Trophoblast cell (in vitro differentiated cells and primary cell): ENCODE measurements at regions not wholly inside any gene's neighbourhood (a gene's known extent, or its start where the extent isn't known, plus 50 kb on each side); places are given as distances from the start of the nearest gene placed in this dataset.

ENCODE experiments used
- DNase-seq, 2 donors: peaks; one replicate each; pipeline ENCODE4 v3.0.0-alpha.2; 2016
- H2AFZ ChIP-seq: 2 replicates; pipeline ENCODE4 v1.6.1; 2013; ENCODE audit warnings: low read length, moderate library complexity, mild to moderate bottlenecking; ENCODE audit not compliant: insufficient read depth, poor library complexity
- H2AK5ac ChIP-seq: 2 replicates; pipeline ENCODE4 v1.6.1; 2013; ENCODE audit warnings: mild to moderate bottlenecking, low read length
- H2BK120ac ChIP-seq: 2 replicates; pipeline ENCODE4 v1.6.1; 2013; ENCODE audit warnings: low read length, mild to moderate bottlenecking, moderate library complexity; ENCODE audit not compliant: insufficient read depth, poor library complexity
- H2BK12ac ChIP-seq: 2 replicates; pipeline ENCODE4 v1.6.1; 2013; ENCODE audit warnings: mild to moderate bottlenecking, low read length, moderate library complexity
- H2BK5ac ChIP-seq: 2 replicates; pipeline ENCODE4 v1.6.1; 2013; ENCODE audit warnings: low read length, low read depth, moderate library complexity, mild to moderate bottlenecking; ENCODE audit not compliant: poor library complexity
- H3K14ac ChIP-seq: 2 replicates; pipeline ENCODE4 v1.6.1; 2013; ENCODE audit warnings: mild to moderate bottlenecking, low read length
- H3K18ac ChIP-seq: 2 replicates; pipeline ENCODE4 v1.6.1; 2013; ENCODE audit warnings: mild to moderate bottlenecking, low read length
- H3K23ac ChIP-seq: 2 replicates; pipeline ENCODE4 v1.6.1; 2013; ENCODE audit warnings: low read length
- H3K27ac ChIP-seq: 2 replicates; pipeline ENCODE4 v1.5.1; 2013; ENCODE audit warnings: low read depth, mild to moderate bottlenecking, inconsistent platforms, low read length, moderate library complexity
- H3K27me3 ChIP-seq: 2 replicates; pipeline ENCODE4 v1.6.1; 2013; ENCODE audit warnings: inconsistent platforms, mild to moderate bottlenecking, low read length, moderate library complexity; ENCODE audit not compliant: insufficient read depth
- H3K36me3 ChIP-seq, 2 experiments: 1 replicate in 1 of 2; 2 replicates in 1 of 2; pipeline ENCODE4 v1.6.1; 2013; ENCODE audit warnings: low read length in 2 of 2, mild to moderate bottlenecking in 2 of 2, moderate library complexity in 1 of 2; ENCODE audit not compliant: insufficient read depth in 2 of 2, control insufficient read depth in 1 of 2
- H3K4ac ChIP-seq: 2 replicates; pipeline ENCODE4 v1.6.1; 2013; ENCODE audit warnings: low read depth, mild to moderate bottlenecking, low read length, moderate library complexity
- H3K4me1 ChIP-seq, 2 experiments: 1 replicate in 1 of 2; 2 replicates in 1 of 2; pipeline ENCODE4 v1.6.1; 2013; ENCODE audit warnings: low read length in 2 of 2, mild to moderate bottlenecking in 2 of 2, moderate library complexity in 1 of 2; ENCODE audit not compliant: insufficient read depth in 2 of 2, control insufficient read depth in 1 of 2
- H3K4me2 ChIP-seq: 2 replicates; pipeline ENCODE4 v1.6.1; 2013; ENCODE audit warnings: inconsistent platforms, mild to moderate bottlenecking, low read length, moderate library complexity
- H3K4me3 ChIP-seq: 2 replicates; pipeline ENCODE4 v1.5.1; 2013; ENCODE audit warnings: mild to moderate bottlenecking, low read depth, low read length, inconsistent platforms
- H3K79me1 ChIP-seq: one replicate; pipeline ENCODE4 v1.6.1; 2013; ENCODE audit warnings: low read length
- H3K79me2 ChIP-seq: 2 replicates; pipeline ENCODE4 v1.6.1; 2013; ENCODE audit warnings: low read length, mild to moderate bottlenecking; ENCODE audit not compliant: control insufficient read depth, insufficient read depth, poor library complexity
- H3K9ac ChIP-seq: 2 replicates; pipeline ENCODE4 v1.6.1; 2013; ENCODE audit warnings: mild to moderate bottlenecking, low read length
- H3K9me3 ChIP-seq: 2 replicates; pipeline ENCODE4 v1.6.1; 2013; ENCODE audit warnings: low read depth, mild to moderate bottlenecking, control low read depth, inconsistent platforms, low read length; ENCODE audit not compliant: insufficient read depth
- H4K12ac ChIP-seq: 2 replicates; pipeline ENCODE4 v1.6.1; 2013; ENCODE audit warnings: low read depth, mild to moderate bottlenecking, low read length, moderate library complexity
- H4K8ac ChIP-seq: 2 replicates; pipeline ENCODE4 v1.6.1; 2013; ENCODE audit warnings: low read depth, mild to moderate bottlenecking, low read length, moderate library complexity
- H4K91ac ChIP-seq: one replicate; pipeline ENCODE4 v1.6.1; 2013; ENCODE audit warnings: low read depth, mild to moderate bottlenecking, low read length, moderate library complexity
- whole genome bisulfite sequencing: extraction: QIAGEN DNeasy Blood & Tissue Kit; methylation state at CpG from one replicate; pipeline ENCODE4 v1.1.7; 2013; ENCODE audit warnings: missing lambda C conversion rate; ENCODE audit not compliant: insufficient read length, insufficient coverage; ENCODE audit errors: extremely low coverage; 5-methylcytosine and 5-hydroxymethylcytosine counted together

DNA sequence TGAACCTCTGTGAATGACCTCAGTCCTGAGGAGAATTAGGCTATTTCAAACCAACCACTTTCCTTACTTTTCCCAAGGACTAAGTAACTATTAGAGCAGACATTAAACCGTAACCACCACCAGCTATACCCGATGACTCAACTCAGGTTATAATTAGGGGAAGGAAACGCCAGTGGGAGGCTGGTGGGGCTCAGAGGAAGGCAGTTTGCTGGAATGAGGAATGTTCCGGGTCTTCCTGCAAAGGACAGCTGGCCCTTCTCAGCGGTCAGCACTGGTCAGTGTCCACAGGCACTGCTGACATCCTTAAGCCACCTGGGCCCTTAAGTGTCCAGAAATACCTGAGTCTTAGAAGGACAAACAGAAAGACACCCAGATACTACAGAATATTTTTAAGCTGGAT lies 515.2 kb downstream of the MAFB start:
- WGBS: no CpG with 5 or more reads among the region's 5 CpGs
- Histone ChIP-seq H2BK5ac (no peak overlapping the region), H3K14ac (no peak overlapping the region), H4K12ac (no peak overlapping the region), H2BK12ac (no peak overlapping the region), H2AK5ac (no peak overlapping the region), H3K79me2 (no peaks in the 10 kb centered on the region), H3K4ac (no peak overlapping the region), H3K4me3 (no peak overlapping the region), H3K27me3 (no peaks in the 10 kb centered on the region), H3K18ac (no peak overlapping the region), H3K27ac (no peak overlapping the region), H3K4me2 (no peak overlapping the region), H3K9ac (no peak overlapping the region), H3K4me1 (no peaks in the 10 kb centered on the region), H4K8ac (no peak overlapping the region), H3K9me3 (no peaks in the 10 kb centered on the region), H3K36me3 (no peaks in the 10 kb centered on the region), H2BK120ac (no peak overlapping the region), H3K23ac (no peak overlapping the region), H4K91ac (no peak overlapping the region), H2AFZ (no peak overlapping the region), H3K79me1 (no peaks in the 10 kb centered on the region)
- DNase-seq: no peak

DNA sequence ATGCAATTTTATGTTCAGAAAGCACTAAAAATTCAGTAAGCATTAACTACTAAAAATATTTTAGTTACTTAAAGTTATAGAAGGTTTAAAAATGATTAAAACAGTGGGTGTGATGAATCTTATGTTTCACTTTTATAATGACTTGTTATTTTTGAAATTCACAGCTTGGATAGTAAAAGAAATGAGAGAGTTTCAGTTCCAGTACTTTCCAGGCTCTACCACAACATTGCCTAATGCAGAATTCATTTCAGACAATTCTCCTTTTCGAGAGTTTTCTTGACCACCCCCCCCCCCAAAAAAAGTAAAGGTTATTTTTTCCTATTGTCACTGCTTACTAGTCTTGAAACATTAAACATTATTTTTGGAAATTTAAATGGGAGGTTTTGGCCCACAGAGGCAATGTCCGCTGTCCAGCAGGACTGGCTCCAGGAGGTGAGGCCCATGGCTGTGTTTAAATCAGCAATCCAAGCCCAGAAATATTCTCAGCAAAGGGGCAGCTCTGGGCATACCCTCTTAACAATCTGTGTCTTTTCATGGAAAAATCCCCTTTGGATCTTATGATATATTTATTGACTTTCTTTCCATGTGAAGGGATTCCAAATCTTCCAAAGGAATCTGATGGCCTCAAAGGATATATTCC lies 519.9 kb downstream of the MAFB start:
- DNase-seq: no peak
- H4K8ac ChIP-seq: no peak overlapping the region
- H3K14ac ChIP-seq: no peak overlapping the region
- no peak overlapping the region for H2BK12ac ChIP-seq
- H3K79me1 ChIP-seq: no peaks in the 10 kb centered on the region
- H2BK5ac ChIP-seq: no peak overlapping the region
- H3K27ac ChIP-seq: no peak overlapping the region
- no peak overlapping the region for H3K4ac ChIP-seq
- no peak overlapping the region for H2AFZ ChIP-seq
- no peak overlapping the region for H3K4me3 ChIP-seq
- no peaks in the 10 kb centered on the region for H3K36me3 ChIP-seq
- H3K23ac ChIP-seq: no peak overlapping the region
- H2AK5ac ChIP-seq: no peak overlapping the region
- WGBS: no CpG with 5 or more reads among the region's 2 CpGs
- no peaks in the 10 kb centered on the region for H3K4me1 ChIP-seq
- H3K18ac ChIP-seq: no peak overlapping the region
- no peaks in the 10 kb centered on the region for H3K27me3 ChIP-seq
- no peaks in the 10 kb centered on the region for H3K79me2 ChIP-seq
- no peak overlapping the region for H4K91ac ChIP-seq
- H4K12ac ChIP-seq: no peak overlapping the region
- H3K4me2 ChIP-seq: no peak overlapping the region
- H3K9ac ChIP-seq: no peak overlapping the region
- no peak overlapping the region for H2BK120ac ChIP-seq
- H3K9me3 ChIP-seq: no peaks in the 10 kb centered on the region

DNA sequence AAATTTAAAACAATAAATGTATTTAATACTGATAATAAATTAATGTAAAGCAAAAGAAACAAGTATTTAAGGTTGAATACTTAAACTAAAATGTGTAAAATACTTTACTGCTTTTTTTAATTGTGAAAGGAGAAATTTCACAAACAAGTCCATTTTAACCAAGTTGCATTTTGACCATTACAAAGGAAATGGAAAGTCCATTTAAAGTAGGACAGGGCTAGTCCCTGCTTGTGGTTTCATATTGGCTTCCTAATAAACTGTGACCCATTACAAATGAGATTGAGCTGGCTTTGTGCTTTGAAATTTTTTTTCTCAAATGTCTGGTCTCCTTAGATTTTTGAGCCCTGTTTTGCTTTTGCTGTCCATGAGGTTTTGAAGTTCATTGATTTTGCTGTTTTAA lies 527.6 kb downstream of the MAFB start:
- no peak overlapping the region for H2AFZ ChIP-seq
- no peak overlapping the region for H4K8ac ChIP-seq
- no peaks in the 10 kb centered on the region for H3K9me3 ChIP-seq
- no peaks in the 10 kb centered on the region for H3K79me2 ChIP-seq
- H2AK5ac ChIP-seq: no peak overlapping the region
- no peak for DNase-seq
- no peaks in the 10 kb centered on the region for H3K36me3 ChIP-seq
- H2BK12ac ChIP-seq: no peak overlapping the region
- H3K4me3 ChIP-seq: no peak overlapping the region
- no peak overlapping the region for H3K4me2 ChIP-seq
- no peak overlapping the region for H3K4ac ChIP-seq
- H4K91ac ChIP-seq: no peak overlapping the region
- H3K14ac ChIP-seq: no peak overlapping the region
- no peaks in the 10 kb centered on the region for H3K27me3 ChIP-seq
- H4K12ac ChIP-seq: no peak overlapping the region
- H2BK5ac ChIP-seq: no peak overlapping the region
- H3K79me1 ChIP-seq: no peaks in the 10 kb centered on the region
- no peak overlapping the region for H3K27ac ChIP-seq
- no peak overlapping the region for H2BK120ac ChIP-seq
- no peak overlapping the region for H3K9ac ChIP-seq
- no peaks in the 10 kb centered on the region for H3K4me1 ChIP-seq
- H3K23ac ChIP-seq: no peak overlapping the region
- H3K18ac ChIP-seq: no peak overlapping the region

DNA sequence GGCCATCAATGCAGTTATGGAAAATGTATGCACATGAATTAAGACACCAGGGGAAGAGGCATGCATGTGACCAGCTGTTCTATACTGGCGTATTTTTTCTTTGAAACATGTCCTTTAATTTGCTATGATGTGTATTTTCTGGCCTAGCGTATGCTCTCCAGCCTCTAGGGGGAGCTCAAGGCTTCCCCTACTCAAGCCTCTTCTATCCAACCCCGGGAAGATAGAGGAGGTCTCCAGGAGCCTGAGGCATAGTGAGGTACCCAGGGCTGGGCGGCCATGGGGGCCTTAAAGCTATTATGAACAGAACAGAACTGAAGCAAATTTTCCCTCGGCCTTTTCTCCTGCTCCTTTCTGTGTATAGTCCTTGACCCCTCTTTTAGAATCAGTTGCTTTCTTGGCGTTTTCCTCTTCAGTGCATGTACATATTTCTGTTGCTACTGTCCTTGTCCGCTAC lies 528.9 kb downstream of the MAFB start:
- Histone ChIP-seq H2AFZ (no peak overlapping the region), H3K36me3 (no peaks in the 10 kb centered on the region), H4K91ac (no peak overlapping the region), H3K18ac (no peak overlapping the region), H3K79me1 (no peaks in the 10 kb centered on the region), H3K9ac (no peak overlapping the region), H3K79me2 (no peaks in the 10 kb centered on the region), H3K14ac (no peak overlapping the region), H2AK5ac (no peak overlapping the region), H4K8ac (no peak overlapping the region), H3K27me3 (no peaks in the 10 kb centered on the region), H3K23ac (no peak overlapping the region), H2BK12ac (no peak overlapping the region), H3K4me2 (no peak overlapping the region), H4K12ac (no peak overlapping the region), H2BK120ac (no peak overlapping the region), H3K9me3 (no peaks in the 10 kb centered on the region), H3K4ac (no peak overlapping the region), H3K27ac (no peak overlapping the region), H3K4me1 (no peaks in the 10 kb centered on the region), H3K4me3 (no peak overlapping the region), H2BK5ac (no peak overlapping the region)
- no CpG with 5 or more reads among the region's 7 CpGs for WGBS
- peak; percentile 38 to 82 for DNase-seq
